ENCODE measurements at regions not wholly inside any gene's neighbourhood (a gene's known extent, or its start where the extent isn't known, plus 50 kb on each side); places are given as distances from the start of the nearest gene placed in this dataset.

DNA sequence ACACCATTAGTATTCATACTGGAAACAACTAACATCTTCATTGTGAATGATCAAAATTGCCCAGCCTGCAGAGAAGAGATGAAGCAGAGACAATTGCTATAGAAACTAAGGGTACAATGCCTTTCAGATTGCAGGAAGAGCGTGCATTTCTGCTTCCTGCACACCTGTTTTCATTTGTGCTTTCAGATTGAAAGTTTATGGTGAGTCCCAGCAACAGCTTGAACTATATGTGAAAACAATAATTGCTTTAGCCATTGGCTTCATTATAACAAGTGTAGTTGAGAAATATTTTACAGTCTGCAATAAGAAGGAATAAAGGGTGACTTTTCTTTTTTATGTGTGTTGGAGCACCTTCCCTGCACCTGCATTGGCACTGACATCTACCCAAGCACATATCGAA, 136.3 kb downstream of the CD8B2 start:
- ChIA-PET POLR2A (no interaction called here), CTCF (no interaction called here)
- no peak for TF ChIP-seq HDGF (IDR thresholded peaks at IDR 0.05; ENCODE audit: borderline replicate concordance)
- no peak for TF ChIP-seq LEF1 (IDR thresholded peaks at IDR 0.05; ENCODE audit: borderline replicate concordance)
- no peak for TF ChIP-seq BHLHE40 (IDR thresholded peaks at IDR 0.05; ENCODE audit: borderline replicate concordance)
- no peak for TF ChIP-seq SP1 (IDR thresholded peaks at IDR 0.05)
- TF ChIP-seq FOXK2 (IDR thresholded peaks at IDR 0.05) = no peak
- TF ChIP-seq ARNT (IDR thresholded peaks at IDR 0.05) = no peak
- no peak for TF ChIP-seq NFRKB (IDR thresholded peaks at IDR 0.05)
- no peak for TF ChIP-seq FOXM1 (IDR thresholded peaks at IDR 0.05; ENCODE audit: borderline replicate concordance)
- no peak for TF ChIP-seq L3MBTL2 (conservative IDR thresholded peaks at IDR 0.05)
- no peak for TF ChIP-seq SUZ12 (IDR thresholded peaks at IDR 0.05)
- TF ChIP-seq CTBP1 (IDR thresholded peaks at IDR 0.05; ENCODE audit: borderline replicate concordance) = no peak
- TF ChIP-seq ELF4 (IDR thresholded peaks at IDR 0.05) = no peak
- TF ChIP-seq ZNF384 (IDR thresholded peaks at IDR 0.05) = no peak
- no peak for TF ChIP-seq TARDBP (IDR thresholded peaks at IDR 0.05)
- no peak for TF ChIP-seq FOXA1 (IDR thresholded peaks at IDR 0.05)
- TF ChIP-seq, protein P1, sequence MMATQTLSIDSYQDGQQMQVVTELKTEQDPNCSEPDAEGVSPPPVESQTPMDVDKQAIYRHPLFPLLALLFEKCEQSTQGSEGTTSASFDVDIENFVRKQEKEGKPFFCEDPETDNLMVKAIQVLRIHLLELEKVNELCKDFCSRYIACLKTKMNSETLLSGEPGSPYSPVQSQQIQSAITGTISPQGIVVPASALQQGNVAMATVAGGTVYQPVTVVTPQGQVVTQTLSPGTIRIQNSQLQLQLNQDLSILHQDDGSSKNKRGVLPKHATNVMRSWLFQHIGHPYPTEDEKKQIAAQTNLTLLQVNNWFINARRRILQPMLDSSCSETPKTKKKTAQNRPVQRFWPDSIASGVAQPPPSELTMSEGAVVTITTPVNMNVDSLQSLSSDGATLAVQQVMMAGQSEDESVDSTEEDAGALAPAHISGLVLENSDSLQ (IDR thresholded peaks at IDR 0.05) = no peak
- DNase-seq (ENCODE audit: extremely low spot score) = no peak

DNA sequence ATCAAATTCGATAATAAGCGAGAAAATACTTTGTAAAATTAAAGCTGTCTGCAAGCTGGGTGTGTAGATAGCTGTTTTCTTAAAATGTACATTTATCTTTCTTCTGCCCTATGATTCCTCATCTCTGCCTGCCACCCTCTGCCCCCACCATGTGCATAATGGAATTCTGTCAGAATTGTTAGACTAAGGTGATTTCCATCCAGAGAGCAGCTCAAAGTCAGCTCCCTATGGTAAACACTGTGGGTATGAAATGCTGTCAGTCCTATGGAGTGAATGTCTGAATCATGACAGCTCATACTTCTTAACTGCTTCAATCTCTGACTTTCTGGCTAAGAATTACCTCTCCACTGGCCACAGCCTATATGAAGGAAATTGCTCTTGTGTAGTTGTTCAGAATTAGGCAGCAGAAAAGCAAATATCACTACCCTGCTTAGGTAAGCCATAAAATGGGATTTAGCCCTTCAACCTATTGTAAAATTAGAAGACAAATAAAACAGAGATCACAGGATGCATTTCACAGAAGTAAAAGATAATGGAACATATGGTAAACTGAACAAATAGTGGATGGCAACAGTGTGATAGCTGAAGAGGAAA, 137.7 kb downstream of the CD8B2 start:
- TF ChIP-seq TARDBP (IDR thresholded peaks at IDR 0.05) = no peak
- TF ChIP-seq L3MBTL2 (conservative IDR thresholded peaks at IDR 0.05) = no peak
- no peak for TF ChIP-seq ZNF384 (IDR thresholded peaks at IDR 0.05)
- no peak for TF ChIP-seq SUZ12 (IDR thresholded peaks at IDR 0.05)
- TF ChIP-seq FOXK2 (IDR thresholded peaks at IDR 0.05) = no peak
- no peak for TF ChIP-seq ELF4 (IDR thresholded peaks at IDR 0.05)
- no peak for TF ChIP-seq LEF1 (IDR thresholded peaks at IDR 0.05; ENCODE audit: borderline replicate concordance)
- TF ChIP-seq NFRKB (IDR thresholded peaks at IDR 0.05) = no peak
- POLR2A ChIA-PET = no interaction called here
- CTCF ChIA-PET = no interaction called here
- DNase-seq (ENCODE audit: extremely low spot score) = no peak

DNA sequence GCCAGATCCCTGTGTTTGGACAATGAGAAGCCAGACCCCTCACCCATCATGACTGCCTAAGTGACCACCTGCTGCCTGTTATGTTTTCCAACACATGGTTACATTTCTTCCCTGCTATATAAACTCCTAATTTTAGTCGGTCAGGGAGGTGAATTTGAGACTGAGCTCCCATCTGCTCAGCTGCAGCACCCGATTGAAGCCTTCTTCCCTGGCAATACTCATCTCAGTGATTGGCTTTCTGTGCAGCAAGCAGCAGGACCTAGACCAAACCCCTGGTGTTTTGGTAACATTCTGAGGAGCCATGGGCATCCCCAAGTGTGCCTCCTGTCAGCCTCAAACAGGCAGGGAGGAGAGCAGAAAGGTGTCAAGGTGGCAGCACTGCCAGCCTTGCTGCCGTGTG, 141.2 kb downstream of the CD8B2 start:
- ChIA-PET CTCF (interaction anchor here (0.6 kb wide), 1 partner anchor 1303 kb away, joined by 3 read pairs; no protein-coding TSS in a partner anchor), POLR2A (no interaction called here)
- DNase-seq (ENCODE audit: extremely low spot score) = no peak
- TF ChIP-seq SUZ12 (IDR thresholded peaks at IDR 0.05) = no peak

DNA sequence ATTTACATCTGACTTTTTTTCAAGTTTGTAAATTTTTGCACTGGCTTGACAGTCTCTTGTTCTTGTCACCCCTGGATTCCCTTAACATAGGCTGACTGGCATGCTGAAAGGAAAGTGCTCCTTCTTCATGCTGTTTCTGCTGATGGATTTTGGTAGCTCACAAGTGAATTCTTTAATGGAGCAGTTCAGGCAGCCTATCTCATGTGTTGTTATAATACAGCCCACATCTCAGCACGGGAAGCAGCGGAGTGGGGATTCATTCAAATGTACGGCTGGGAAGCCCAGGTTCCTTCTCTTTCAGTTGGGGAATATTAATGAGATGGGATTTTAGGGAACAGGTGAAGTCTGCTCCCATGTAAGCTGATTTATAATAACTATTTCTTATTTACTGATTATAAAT, 142.8 kb downstream of the CD8B2 start:
- ChIA-PET POLR2A (no interaction called here), CTCF (no interaction called here)
- DNase-seq (ENCODE audit: extremely low spot score) = no peak
- no peak for TF ChIP-seq NFRKB (IDR thresholded peaks at IDR 0.05)
- TF ChIP-seq FOXA1 (IDR thresholded peaks at IDR 0.05) = no peak
- no peak for TF ChIP-seq BHLHE40 (IDR thresholded peaks at IDR 0.05; ENCODE audit: borderline replicate concordance)
- no peak for TF ChIP-seq FOXK2 (IDR thresholded peaks at IDR 0.05)

DNA sequence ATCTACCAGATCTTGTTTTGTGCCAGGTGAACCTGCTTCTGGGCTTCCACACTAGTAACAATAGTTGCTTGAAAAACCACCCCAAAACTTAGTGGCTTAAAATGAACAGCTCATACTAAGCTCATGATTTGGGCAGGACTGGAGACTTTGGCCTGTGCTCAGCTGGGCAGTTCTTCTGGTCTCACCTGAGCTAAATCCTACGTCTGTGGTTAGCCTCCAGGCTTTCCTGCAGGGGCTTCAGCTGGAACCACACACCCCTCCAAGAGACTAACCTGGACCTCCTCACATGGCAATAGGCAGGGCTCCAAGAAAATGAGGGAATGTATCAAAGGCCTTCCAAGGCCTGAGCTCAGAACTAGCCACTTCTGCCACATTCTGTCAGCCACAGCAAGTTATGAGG, 144.1 kb downstream of the CD8B2 start:
- no peak for TF ChIP-seq ARNT (IDR thresholded peaks at IDR 0.05)
- TF ChIP-seq L3MBTL2 (conservative IDR thresholded peaks at IDR 0.05) = no peak
- TF ChIP-seq NFRKB (IDR thresholded peaks at IDR 0.05) = no peak
- TF ChIP-seq FOXK2 (IDR thresholded peaks at IDR 0.05) = no peak
- TF ChIP-seq, protein P1 (IDR thresholded peaks at IDR 0.05) = no peak
- no peak for TF ChIP-seq TARDBP (IDR thresholded peaks at IDR 0.05)
- no peak for TF ChIP-seq FOXA1 (IDR thresholded peaks at IDR 0.05)
- TF ChIP-seq BHLHE40 (IDR thresholded peaks at IDR 0.05; ENCODE audit: borderline replicate concordance) = no peak
- no peak for TF ChIP-seq FOXM1 (IDR thresholded peaks at IDR 0.05; ENCODE audit: borderline replicate concordance)
- no peak for TF ChIP-seq HDGF (IDR thresholded peaks at IDR 0.05; ENCODE audit: borderline replicate concordance)
- TF ChIP-seq SP1 (IDR thresholded peaks at IDR 0.05) = no peak
- TF ChIP-seq ELF4 (IDR thresholded peaks at IDR 0.05) = no peak
- TF ChIP-seq ZNF384 (IDR thresholded peaks at IDR 0.05) = no peak
- TF ChIP-seq LEF1 (IDR thresholded peaks at IDR 0.05; ENCODE audit: borderline replicate concordance) = no peak
- TF ChIP-seq SUZ12 (IDR thresholded peaks at IDR 0.05) = no peak
- ChIA-PET POLR2A (no interaction called here), CTCF (interaction anchor here (0.6 kb wide), 1 partner anchor 55 kb away, joined by 3 read pairs; no protein-coding TSS in a partner anchor)

DNA sequence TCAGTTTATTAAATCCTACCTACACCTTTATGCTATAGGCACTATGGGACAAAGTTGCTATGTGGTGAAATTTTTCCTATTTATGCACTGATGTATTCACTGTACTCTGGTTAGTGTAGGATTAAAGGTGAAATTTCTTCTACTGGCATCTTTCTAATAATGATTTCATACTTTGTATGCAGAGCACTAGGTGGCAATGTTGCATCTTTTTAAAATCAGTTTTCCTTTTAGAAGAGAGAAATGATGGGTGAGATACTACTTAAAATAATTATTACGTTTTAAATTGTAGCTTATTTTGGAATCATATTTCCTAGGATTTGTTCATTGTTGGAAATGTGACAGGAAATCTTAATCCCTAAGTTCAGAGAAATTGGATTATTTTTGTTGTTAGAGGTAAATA, 150.9 kb downstream of the CD8B2 start:
- TF ChIP-seq ARNT (IDR thresholded peaks at IDR 0.05) (no peak), FOXM1 (IDR thresholded peaks at IDR 0.05; ENCODE audit: borderline replicate concordance) (no peak), ELF4 (IDR thresholded peaks at IDR 0.05) (no peak)
- ChIA-PET CTCF (no interaction called here), POLR2A (no interaction called here)
- DNase-seq (ENCODE audit: extremely low spot score) = no peak

More for the DNA sequence above, 144.1 kb downstream of the CD8B2 start:
- no peak for DNase-seq (ENCODE audit: extremely low spot score)

DNA sequence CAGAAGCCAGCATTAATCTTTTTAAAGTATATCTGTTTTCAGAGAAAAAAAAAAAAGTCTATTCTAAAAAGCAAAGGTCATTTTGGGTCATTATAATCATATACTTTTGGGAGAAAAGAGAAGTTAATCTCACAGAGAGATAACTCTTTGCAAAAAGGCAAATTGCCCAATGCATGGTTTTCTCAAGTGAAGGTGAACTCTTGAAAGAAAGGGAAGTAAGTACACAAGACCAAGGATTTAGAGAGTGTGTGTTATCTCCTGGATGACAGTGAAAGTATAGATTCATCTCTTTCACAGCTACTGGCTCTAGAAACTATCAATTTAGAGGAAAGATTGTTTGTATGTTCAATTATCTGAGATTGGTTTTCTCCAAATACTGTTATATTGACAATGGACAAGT, 151.4 kb downstream of the CD8B2 start:
- ChIA-PET CTCF (no interaction called here), POLR2A (no interaction called here)
- no peak for DNase-seq (ENCODE audit: extremely low spot score)
- TF ChIP-seq, protein P1 (IDR thresholded peaks at IDR 0.05) = no peak
- no peak for TF ChIP-seq NFRKB (IDR thresholded peaks at IDR 0.05)
- no peak for TF ChIP-seq SP1 (IDR thresholded peaks at IDR 0.05)
- no peak for TF ChIP-seq SUZ12 (IDR thresholded peaks at IDR 0.05)
- TF ChIP-seq FOXK2 (IDR thresholded peaks at IDR 0.05) = no peak
- no peak for TF ChIP-seq HDGF (IDR thresholded peaks at IDR 0.05; ENCODE audit: borderline replicate concordance)
